Brain microvascular endothelial cell (primary cell): ENCODE measurements at regions not wholly inside any gene's neighbourhood (a gene's known extent, or its start where the extent isn't known, plus 50 kb on each side); places are given as distances from the start of the nearest gene placed in this dataset.

Experiments
- DNase-seq: peaks from one replicate; pipeline ENCODE4 v3.0.0-alpha.2; 2020
- H3K27ac ChIP-seq: fragments of 250-450 bp; sonication (Bioruptor Pico); 2 replicates; pipeline ENCODE4 v1.5.1; 2020; ENCODE audit warnings: mild to moderate bottlenecking, moderate library complexity
- H3K27me3 ChIP-seq: fragments of 250-450 bp; sonication (Bioruptor Pico); replicated peaks from 2 replicates; pipeline ENCODE4 v1.5.1; 2020; ENCODE audit warnings: mild to moderate bottlenecking
- H3K36me3 ChIP-seq: fragments of 250-450 bp; sonication (Bioruptor Pico); replicated peaks from 2 replicates; pipeline ENCODE4 v1.5.1; 2020; ENCODE audit warnings: mild to moderate bottlenecking
- H3K4me3 ChIP-seq: 2 replicates; pipeline ENCODE4 v1.5.1; 2011; ENCODE audit warnings: low read depth, mild to moderate bottlenecking, control low read depth, low read length, moderate library complexity
- CTCF ChIP-seq: IDR thresholded peaks from 2 replicates; pipeline ENCODE4 v1.5.1; 2011; ENCODE audit warnings: low read depth, mild to moderate bottlenecking, moderate library complexity, low read length, control low read depth, inconsistent platforms; ENCODE audit errors: missing control alignments
- in situ Hi-C: cut with HindIII; loops from 2 replicates; pipeline ENCODE4 v1.10.0; 2017; ENCODE audit warnings: low sequenced_read_pairs, low pct_ligation_motif_present

GRCh38 chr2:82254728-82255127 is 1950.2 kb upstream of the LRRTM1 start:
- DNase-seq = no peak
- no peak overlapping the region for H3K4me3 ChIP-seq
- no peaks in the 10 kb centered on the region for H3K36me3 ChIP-seq
- H3K27me3 ChIP-seq = no peaks in the 10 kb centered on the region
- TF ChIP-seq CTCF = no peak
- in situ Hi-C loops = no loop called here
- no peak overlapping the region for H3K27ac ChIP-seq

- in situ Hi-C loops = no loop called here
- Histone ChIP-seq H3K36me3 (no peaks in the 10 kb centered on the region), H3K4me3 (no peak overlapping the region), H3K27me3 (no peaks in the 10 kb centered on the region), H3K27ac (no peak overlapping the region)
- DNase-seq = no peak
- TF ChIP-seq CTCF = no peak
Observed at GRCh38 chr2:82246220-82246775, 1941.7 kb upstream of the LRRTM1 start.

GRCh38 chr2:82239176-82239575 is 1934.6 kb upstream of the LRRTM1 start:
- in situ Hi-C loops = no loop called here
- Histone ChIP-seq H3K27ac (no peak overlapping the region), H3K4me3 (no peak overlapping the region), H3K27me3 (no peaks in the 10 kb centered on the region), H3K36me3 (no peaks in the 10 kb centered on the region)
- DNase-seq = no peak
- TF ChIP-seq CTCF = no peak

- TF ChIP-seq CTCF = no peak
Observed at GRCh38 chr2:82237994-82238662, 1933.6 kb upstream of the LRRTM1 start.

GRCh38 chr2:82234283-82234874 is 1929.8 kb upstream of the LRRTM1 start:
- in situ Hi-C loops = no loop called here
- no peak for TF ChIP-seq CTCF
- Histone ChIP-seq H3K27me3 (no peaks in the 10 kb centered on the region), H3K27ac (no peak overlapping the region), H3K36me3 (no peaks in the 10 kb centered on the region), H3K4me3 (no peak overlapping the region)
- no peak for DNase-seq

More at GRCh38 chr2:82237994-82238662, 1933.6 kb upstream of the LRRTM1 start:
- Histone ChIP-seq H3K4me3 (no peak overlapping the region), H3K36me3 (no peaks in the 10 kb centered on the region), H3K27me3 (no peaks in the 10 kb centered on the region), H3K27ac (no peak overlapping the region)
- DNase-seq = no peak
- in situ Hi-C loops = no loop called here
